OCI-LY3 (cell line): ENCODE measurements at regions not wholly inside any gene's neighbourhood (a gene's known extent, or its start where the extent isn't known, plus 50 kb on each side); places are given as distances from the start of the nearest gene placed in this dataset.

Source experiments
- EZH2phosphoT487 ChIP-seq: fragments of 200-600 bp; shearing (Covaris generic); IDR thresholded peaks from 2 replicates; pipeline ENCODE4 v1.6.1; 2018; ENCODE audit warnings: antibody characterized with exemption, mixed run types, low read depth
- TF ChIP-seq, protein P1 (sequence below): fragments of 200-600, 300-600 bp; sonication (generic); IDR thresholded peaks from 2 replicates; pipeline ENCODE4 v1.5.1; 2014; ENCODE audit warnings: antibody characterized with exemption, low read length, low read depth

DNA sequence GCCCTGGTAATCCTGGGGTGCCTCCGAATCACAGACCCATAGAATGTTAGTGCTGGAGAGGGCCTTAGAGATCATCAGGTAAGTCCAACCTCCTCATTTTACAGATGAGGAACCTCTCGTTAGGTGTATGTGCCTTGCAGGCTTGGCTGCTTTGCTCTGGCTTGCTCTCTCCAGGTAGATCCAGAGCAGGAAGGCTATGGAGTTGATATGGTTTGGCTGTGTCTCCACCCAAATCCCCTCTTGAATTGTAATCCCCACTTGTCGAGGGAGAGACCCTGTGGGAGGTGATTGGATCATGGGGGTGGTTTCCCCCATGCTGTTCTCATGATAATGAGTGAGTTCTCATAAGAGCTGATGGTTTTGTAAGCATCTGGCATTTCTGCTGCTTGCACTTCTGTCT lies 186.0 kb upstream of the PLXNA2 start:
- TF ChIP-seq, protein P1, sequence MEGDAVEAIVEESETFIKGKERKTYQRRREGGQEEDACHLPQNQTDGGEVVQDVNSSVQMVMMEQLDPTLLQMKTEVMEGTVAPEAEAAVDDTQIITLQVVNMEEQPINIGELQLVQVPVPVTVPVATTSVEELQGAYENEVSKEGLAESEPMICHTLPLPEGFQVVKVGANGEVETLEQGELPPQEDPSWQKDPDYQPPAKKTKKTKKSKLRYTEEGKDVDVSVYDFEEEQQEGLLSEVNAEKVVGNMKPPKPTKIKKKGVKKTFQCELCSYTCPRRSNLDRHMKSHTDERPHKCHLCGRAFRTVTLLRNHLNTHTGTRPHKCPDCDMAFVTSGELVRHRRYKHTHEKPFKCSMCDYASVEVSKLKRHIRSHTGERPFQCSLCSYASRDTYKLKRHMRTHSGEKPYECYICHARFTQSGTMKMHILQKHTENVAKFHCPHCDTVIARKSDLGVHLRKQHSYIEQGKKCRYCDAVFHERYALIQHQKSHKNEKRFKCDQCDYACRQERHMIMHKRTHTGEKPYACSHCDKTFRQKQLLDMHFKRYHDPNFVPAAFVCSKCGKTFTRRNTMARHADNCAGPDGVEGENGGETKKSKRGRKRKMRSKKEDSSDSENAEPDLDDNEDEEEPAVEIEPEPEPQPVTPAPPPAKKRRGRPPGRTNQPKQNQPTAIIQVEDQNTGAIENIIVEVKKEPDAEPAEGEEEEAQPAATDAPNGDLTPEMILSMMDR = no peak
- TF ChIP-seq EZH2phosphoT487 = no peak
